ENCODE measurements at regions not wholly inside any gene's neighbourhood (a gene's known extent, or its start where the extent isn't known, plus 50 kb on each side); places are given as distances from the start of the nearest gene placed in this dataset.
"Not testable (repeated sequence)": the region's sequence is repeated elsewhere in the genome, so short reads cannot be mapped to it uniquely, and the experiment has no call there.

- DNase-seq: no peak
Measured at GRCh38 chr18:34942276-34942675, 98.9 kb upstream of the MAPRE2 start.

- DNase-seq: no peak
Measured at GRCh38 chr18:34942975-34943374, 98.2 kb upstream of the MAPRE2 start.

GRCh38 chr18:34943587-34943986, 97.6 kb upstream of the MAPRE2 start:
- no peak for DNase-seq

GRCh38 chr18:34947711-34948125, 93.5 kb upstream of the MAPRE2 start:
- DNase-seq: no peak

- DNase-seq: no peak
Measured at GRCh38 chr18:34951625-34952379, 89.4 kb upstream of the MAPRE2 start.

GRCh38 chr18:34953212-34953611, 88.0 kb upstream of the MAPRE2 start:
- no peak for DNase-seq

GRCh38 chr18:34955494-34955893, 85.7 kb upstream of the MAPRE2 start:
- DNase-seq: not testable (repeated sequence)

- DNase-seq: no peak
Measured at GRCh38 chr18:34956663-34957062, 84.5 kb upstream of the MAPRE2 start.

GRCh38 chr18:34957119-34957863, 83.9 kb upstream of the MAPRE2 start:
- no peak for DNase-seq

GRCh38 chr18:34957864-34958259, 83.4 kb upstream of the MAPRE2 start:
- no peak for DNase-seq

- no peak for DNase-seq
Measured at GRCh38 chr18:34959211-34959829, 81.9 kb upstream of the MAPRE2 start.

- DNase-seq: no peak
Measured at GRCh38 chr18:34959989-34960388, 81.2 kb upstream of the MAPRE2 start.

GRCh38 chr18:34965108-34965507, 76.1 kb upstream of the MAPRE2 start:
- DNase-seq: peak; percentile 76

GRCh38 chr18:34965566-34965965, 75.6 kb upstream of the MAPRE2 start:
- DNase-seq: no peak

GRCh38 chr18:34970106-34970505, 71.1 kb upstream of the MAPRE2 start:
- no peak for DNase-seq

GRCh38 chr18:34971313-34971712, 69.9 kb upstream of the MAPRE2 start:
- DNase-seq: no peak

- DNase-seq: no peak
Measured at GRCh38 chr18:34972765-34973414, 68.3 kb upstream of the MAPRE2 start.

- DNase-seq: no peak
Measured at GRCh38 chr18:34976123-34976522, 65.1 kb upstream of the MAPRE2 start.

- no peak for DNase-seq
Measured at GRCh38 chr18:34976534-34976898, 64.7 kb upstream of the MAPRE2 start.

GRCh38 chr18:34976899-34977837, 64.0 kb upstream of the MAPRE2 start:
- DNase-seq: peak; percentile 79

- DNase-seq: peak; percentile 43
Measured at GRCh38 chr18:34977838-34978532, 63.2 kb upstream of the MAPRE2 start.

- no peak for DNase-seq
Measured at GRCh38 chr18:34978533-34978893, 62.7 kb upstream of the MAPRE2 start.

Data from NCI-H1092 (cell line).